GM21717 (cell line): ENCODE measurements at regions not wholly inside any gene's neighbourhood (a gene's known extent, or its start where the extent isn't known, plus 50 kb on each side); places are given as distances from the start of the nearest gene placed in this dataset.
A peak's percentile ranks its signal among the peaks of the same experiment; 100 is the strongest.
"Not testable (repeated sequence)": the region's sequence is repeated elsewhere in the genome, so short reads cannot be mapped to it uniquely, and the experiment has no call there.

Experiments
- ATAC-seq: cut with Tn5 transposase; IDR thresholded peaks from one replicate; pipeline ENCODE4 v1.9.1; 2021; ENCODE audit warnings: mild to moderate bottlenecking, moderate library complexity; ENCODE audit not compliant: unreplicated experiment

GRCh38 chr2:16741498-16741897, 75.9 kb upstream of the CYRIA start:
- ATAC-seq: no peak

GRCh38 chr2:16739778-16740581, 74.3 kb upstream of the CYRIA start:
- ATAC-seq: no peak

- no peak for ATAC-seq
These were observed 73.0 kb upstream of the CYRIA start for GRCh38 chr2:16738361-16739225.

GRCh38 chr2:16737812-16738211, 72.2 kb upstream of the CYRIA start:
- ATAC-seq: no peak

GRCh38 chr2:16736633-16737032, 71.0 kb upstream of the CYRIA start:
- ATAC-seq: no peak

GRCh38 chr2:16729335-16729734, 63.7 kb upstream of the CYRIA start:
- ATAC-seq: peak; percentile 66

GRCh38 chr2:16728351-16729136, 62.9 kb upstream of the CYRIA start:
- peak; percentile 79 for ATAC-seq

GRCh38 chr2:16727849-16728248, 62.2 kb upstream of the CYRIA start:
- not testable (repeated sequence) for ATAC-seq

GRCh38 chr2:16727256-16727655, 61.6 kb upstream of the CYRIA start:
- ATAC-seq: no peak

GRCh38 chr2:16726577-16726976, 60.9 kb upstream of the CYRIA start:
- no peak for ATAC-seq

GRCh38 chr2:16726147-16726546, 60.5 kb upstream of the CYRIA start:
- ATAC-seq: no peak

- no peak for ATAC-seq
These were observed 59.9 kb upstream of the CYRIA start for GRCh38 chr2:16725549-16725948.

GRCh38 chr2:16722677-16723076, 57.0 kb upstream of the CYRIA start:
- no peak for ATAC-seq

GRCh38 chr2:16722126-16722525, 56.5 kb upstream of the CYRIA start:
- ATAC-seq: no peak

- ATAC-seq: not testable (repeated sequence)
These were observed 55.9 kb upstream of the CYRIA start for GRCh38 chr2:16721529-16721928.

- not testable (repeated sequence) for ATAC-seq
These were observed 55.1 kb upstream of the CYRIA start for GRCh38 chr2:16720737-16721136.

- ATAC-seq: no peak
These were observed 53.8 kb upstream of the CYRIA start for GRCh38 chr2:16719485-16719808.

- no peak for ATAC-seq
These were observed 53.2 kb upstream of the CYRIA start for GRCh38 chr2:16718576-16719484.

GRCh38 chr2:16717477-16717876, 51.8 kb upstream of the CYRIA start:
- ATAC-seq: no peak

- ATAC-seq: no peak
These were observed 51.3 kb upstream of the CYRIA start for GRCh38 chr2:16716944-16717343.
